Fibroblast of lung (primary cell): ENCODE measurements at regions not wholly inside any gene's neighbourhood (a gene's known extent, or its start where the extent isn't known, plus 50 kb on each side); places are given as distances from the start of the nearest gene placed in this dataset.
"Not testable (repeated sequence)": the region's sequence is repeated elsewhere in the genome, so short reads cannot be mapped to it uniquely, and the experiment has no call there.

Source experiments
- DNase-seq, 2 donors: peaks; one replicate each; pipeline versions ENCODE4 v3.0.0 to v3.0.0-alpha.2; 2010; ENCODE audit warnings: low read depth in 2 of 2
- H2AFZ ChIP-seq: 2 replicates; pipeline ENCODE4 v1.5.1; 2012; ENCODE audit warnings: low read length, control low read depth, inconsistent platforms
- H3K27ac ChIP-seq: 2 replicates; pipeline ENCODE4 v1.5.1; 2011; ENCODE audit warnings: low read length, control low read depth; ENCODE audit not compliant: insufficient read depth
- H3K27me3 ChIP-seq: 2 replicates; pipeline ENCODE4 v1.5.1; 2011; ENCODE audit warnings: mild to moderate bottlenecking, low read length; ENCODE audit not compliant: control insufficient read depth, insufficient read depth
- H3K36me3 ChIP-seq: 2 replicates; pipeline ENCODE4 v1.5.1; 2011; ENCODE audit warnings: low read length; ENCODE audit not compliant: control insufficient read depth, insufficient read depth
- H3K4me1 ChIP-seq: 2 replicates; pipeline ENCODE4 v1.5.1; 2011; ENCODE audit warnings: low read length; ENCODE audit not compliant: control insufficient read depth, insufficient read depth; ENCODE audit errors: extremely low read depth
- H3K4me2 ChIP-seq: 2 replicates; pipeline ENCODE4 v1.5.1; 2011; ENCODE audit warnings: low read length, control low read depth; ENCODE audit not compliant: insufficient read depth; ENCODE audit errors: extremely low read depth
- H3K4me3 ChIP-seq, 4 experiments: fragments of 200-600 bp in 1 of 4; sonication (generic) in 1 of 4; replicated peaks in 1 of 4; 2 replicates each; pipeline ENCODE4 v1.5.1; 2011 to 2016; ENCODE audit warnings: low read length in 4 of 4, low read depth in 3 of 4, mild to moderate bottlenecking in 3 of 4, control low read depth in 2 of 4, inconsistent platforms in 1 of 4, mixed read lengths in 1 of 4; ENCODE audit not compliant: insufficient read depth in 1 of 4; ENCODE audit errors: control extremely low read depth in 1 of 4
- H3K79me2 ChIP-seq: 2 replicates; pipeline ENCODE4 v1.5.1; 2012; ENCODE audit warnings: mild to moderate bottlenecking, low read length, inconsistent platforms; ENCODE audit not compliant: control insufficient read depth, insufficient read depth
- H3K9ac ChIP-seq: 2 replicates; pipeline ENCODE4 v1.5.1; 2011; ENCODE audit warnings: mild to moderate bottlenecking, low read length, control low read depth; ENCODE audit not compliant: insufficient read depth
- H3K9me3 ChIP-seq: 2 replicates; pipeline ENCODE4 v1.5.1; 2012; ENCODE audit warnings: low read depth, low read length; ENCODE audit not compliant: control insufficient read depth, insufficient read depth
- H4K20me1 ChIP-seq: 2 replicates; pipeline ENCODE4 v1.5.1; 2011; ENCODE audit warnings: low read length; ENCODE audit not compliant: control insufficient read depth, insufficient read depth; ENCODE audit errors: extremely low read depth
- CTCF ChIP-seq, 2 donors: IDR thresholded peaks in 1 of 2; conservative IDR thresholded peaks in 1 of 2; 1 replicate in 1 of 2; 2 replicates in 1 of 2; pipeline ENCODE4 v1.5.1; 2011 to 2012; ENCODE audit warnings: low read length in 2 of 2, control low read depth in 1 of 2, inconsistent platforms in 1 of 2, low read depth in 1 of 2, mild to moderate bottlenecking in 1 of 2
- EZH2 ChIP-seq: IDR thresholded peaks from 2 replicates; pipeline ENCODE4 v1.5.1; 2012; ENCODE audit warnings: low read length, control low read depth, mild to moderate bottlenecking; ENCODE audit errors: missing control alignments

GRCh38 chr21:15127437-15127836 lies 62.6 kb upstream of the NRIP1 start:
- Histone ChIP-seq H4K20me1 (no peaks in the 10 kb centered on the region), H3K4me3 (no peak overlapping the region), H2AFZ (no peak overlapping the region), H3K27ac (no peak overlapping the region), H3K27me3 (no peaks in the 10 kb centered on the region), H3K79me2 (no peaks in the 10 kb centered on the region), H3K4me2 (no peak overlapping the region), H3K4me1 (no peaks in the 10 kb centered on the region), H3K9ac (no peak overlapping the region), H3K9me3 (no peaks in the 10 kb centered on the region), H3K36me3 (no peaks in the 10 kb centered on the region)
- DNase-seq = no peak
- TF ChIP-seq EZH2 (no peak), CTCF (conservative IDR thresholded peaks at IDR 0.05 in 1 of 2, IDR thresholded peaks at IDR 0.05 in 1 of 2; ENCODE audit: low read depth in 1 of 2, low read length in 2 of 2) (no peak)

GRCh38 chr21:15128267-15128666 lies 63.5 kb upstream of the NRIP1 start:
- TF ChIP-seq EZH2 (no peak), CTCF (conservative IDR thresholded peaks at IDR 0.05 in 1 of 2, IDR thresholded peaks at IDR 0.05 in 1 of 2; ENCODE audit: low read depth in 1 of 2, low read length in 2 of 2) (no peak)
- no peak overlapping the region for H3K27ac ChIP-seq
- no peak overlapping the region for H3K4me3 ChIP-seq
- H3K4me1 ChIP-seq = no peaks in the 10 kb centered on the region
- no peaks in the 10 kb centered on the region for H3K9me3 ChIP-seq
- no peak overlapping the region for H3K9ac ChIP-seq
- no peaks in the 10 kb centered on the region for H3K79me2 ChIP-seq
- no peaks in the 10 kb centered on the region for H4K20me1 ChIP-seq
- no peak overlapping the region for H3K4me2 ChIP-seq
- DNase-seq = no peak
- H2AFZ ChIP-seq = no peak overlapping the region
- H3K36me3 ChIP-seq = no peaks in the 10 kb centered on the region
- no peaks in the 10 kb centered on the region for H3K27me3 ChIP-seq

GRCh38 chr21:15128714-15129113 lies 63.9 kb upstream of the NRIP1 start:
- H3K4me2 ChIP-seq, H4K20me1 ChIP-seq, H3K36me3 ChIP-seq, H3K79me2 ChIP-seq, H3K9ac ChIP-seq, H3K9me3 ChIP-seq, H3K4me3 ChIP-seq, H3K4me1 ChIP-seq, DNase-seq, H2AFZ ChIP-seq, H3K27ac ChIP-seq, H3K27me3 ChIP-seq: not testable (repeated sequence)

- no peaks in the 10 kb centered on the region for H3K36me3 ChIP-seq
- no peak overlapping the region for H3K9ac ChIP-seq
- no peak overlapping the region for H3K4me3 ChIP-seq
- H3K4me1 ChIP-seq = no peaks in the 10 kb centered on the region
- H3K79me2 ChIP-seq = no peaks in the 10 kb centered on the region
- TF ChIP-seq CTCF (conservative IDR thresholded peaks at IDR 0.05 in 1 of 2, IDR thresholded peaks at IDR 0.05 in 1 of 2; ENCODE audit: low read depth in 1 of 2, low read length in 2 of 2) (no peak), EZH2 (no peak)
- H3K27ac ChIP-seq = no peak overlapping the region
- H3K4me2 ChIP-seq = no peak overlapping the region
- no peaks in the 10 kb centered on the region for H3K9me3 ChIP-seq
- no peak overlapping the region for H2AFZ ChIP-seq
- DNase-seq = no peak
- H3K27me3 ChIP-seq = no peaks in the 10 kb centered on the region
- H4K20me1 ChIP-seq = no peaks in the 10 kb centered on the region
Observed at GRCh38 chr21:15130326-15130725, 65.5 kb upstream of the NRIP1 start.
